ENCODE measurements at regions not wholly inside any gene's neighbourhood (a gene's known extent, or its start where the extent isn't known, plus 50 kb on each side); places are given as distances from the start of the nearest gene placed in this dataset.

- Mint-ChIP-seq H3K4me3 (no peak overlapping the region), H3K36me3 (ENCODE audit: insufficient read depth) (no peaks in the 10 kb centered on the region), H3K27me3 (peaks cover 91% of the 10 kb centered on the region), H3K4me1 (no peaks in the 10 kb centered on the region), H3K27ac (ENCODE audit: low read depth) (no peak overlapping the region), H3K9me3 (no peaks in the 10 kb centered on the region)
- no peak for ATAC-seq (replicated peaks; ENCODE audit: extremely low read depth, poor library complexity, severe bottlenecking)
- no peak for DNase-seq (ENCODE audit: low spot score in 2 of 2)
These were observed 151.9 kb upstream of the ZNF184 start for GRCh38 chr6:27624694-27625262.

- no peak for DNase-seq (ENCODE audit: low spot score in 2 of 2)
These were observed 150.2 kb upstream of the ZNF184 start for GRCh38 chr6:27623103-27623502.

GRCh38 chr6:27619436-27619835, 146.5 kb upstream of the ZNF184 start:
- Mint-ChIP-seq H3K27me3 (peaks cover 91% of the 10 kb centered on the region), H3K36me3 (ENCODE audit: insufficient read depth) (no peaks in the 10 kb centered on the region), H3K4me1 (peaks cover 12% of the 10 kb centered on the region), H3K4me3 (no peak overlapping the region), H3K27ac (ENCODE audit: low read depth) (no peak overlapping the region), H3K9me3 (no peaks in the 10 kb centered on the region)
- ATAC-seq (replicated peaks; ENCODE audit: extremely low read depth, poor library complexity, severe bottlenecking) (no peak), DNase-seq (ENCODE audit: low spot score in 2 of 2) (no peak)

More at GRCh38 chr6:27623103-27623502, 150.2 kb upstream of the ZNF184 start:
- no peak overlapping the region for H3K4me3 Mint-ChIP-seq
- H3K36me3 Mint-ChIP-seq (ENCODE audit: insufficient read depth) = no peaks in the 10 kb centered on the region
- peaks cover 91% of the 10 kb centered on the region for H3K27me3 Mint-ChIP-seq
- no peaks in the 10 kb centered on the region for H3K9me3 Mint-ChIP-seq
- no peak for ATAC-seq (replicated peaks; ENCODE audit: extremely low read depth, poor library complexity, severe bottlenecking)
- H3K4me1 Mint-ChIP-seq = peaks cover 1% of the 10 kb centered on the region
- no peak overlapping the region for H3K27ac Mint-ChIP-seq (ENCODE audit: low read depth)

- Mint-ChIP-seq H3K27ac (ENCODE audit: low read depth) (no peak overlapping the region), H3K27me3 (peaks cover 89% of the 10 kb centered on the region), H3K36me3 (ENCODE audit: insufficient read depth) (no peaks in the 10 kb centered on the region), H3K4me1 (peaks cover 12% of the 10 kb centered on the region), H3K4me3 (no peak overlapping the region), H3K9me3 (no peaks in the 10 kb centered on the region)
- DNase-seq (ENCODE audit: low spot score in 2 of 2) (no peak), ATAC-seq (replicated peaks; ENCODE audit: extremely low read depth, poor library complexity, severe bottlenecking) (no peak)
These were observed 145.1 kb upstream of the ZNF184 start for GRCh38 chr6:27617700-27618689.

GRCh38 chr6:27617046-27617687, 144.3 kb upstream of the ZNF184 start:
- H3K27me3 Mint-ChIP-seq = peaks cover 89% of the 10 kb centered on the region
- H3K4me1 Mint-ChIP-seq = peaks cover 12% of the 10 kb centered on the region
- H3K9me3 Mint-ChIP-seq = no peaks in the 10 kb centered on the region
- ATAC-seq (replicated peaks; ENCODE audit: extremely low read depth, poor library complexity, severe bottlenecking) (no peak), DNase-seq (ENCODE audit: low spot score in 2 of 2) (no peak)
- no peaks in the 10 kb centered on the region for H3K36me3 Mint-ChIP-seq (ENCODE audit: insufficient read depth)
- no peak overlapping the region for H3K4me3 Mint-ChIP-seq
- no peak overlapping the region for H3K27ac Mint-ChIP-seq (ENCODE audit: low read depth)

GRCh38 chr6:27616328-27617045, 143.6 kb upstream of the ZNF184 start:
- no peak for ATAC-seq (replicated peaks; ENCODE audit: extremely low read depth, poor library complexity, severe bottlenecking)
- Mint-ChIP-seq H3K36me3 (ENCODE audit: insufficient read depth) (no peaks in the 10 kb centered on the region), H3K4me1 (peaks cover 12% of the 10 kb centered on the region), H3K27me3 (peaks cover 89% of the 10 kb centered on the region), H3K4me3 (no peak overlapping the region), H3K9me3 (no peaks in the 10 kb centered on the region), H3K27ac (ENCODE audit: low read depth) (no peak overlapping the region)
- DNase-seq (ENCODE audit: low spot score in 2 of 2) = no peak

- DNase-seq (ENCODE audit: low spot score in 2 of 2) = no peak
- no peak for ATAC-seq (replicated peaks; ENCODE audit: extremely low read depth, poor library complexity, severe bottlenecking)
- Mint-ChIP-seq H3K9me3 (no peaks in the 10 kb centered on the region), H3K36me3 (ENCODE audit: insufficient read depth) (no peaks in the 10 kb centered on the region), H3K27ac (ENCODE audit: low read depth) (no peak overlapping the region), H3K27me3 (peaks cover 73% of the 10 kb centered on the region), H3K4me1 (peaks cover 4% of the 10 kb centered on the region), H3K4me3 (no peak overlapping the region)
These were observed 138.5 kb upstream of the ZNF184 start for GRCh38 chr6:27611451-27611850.

GRCh38 chr6:27608916-27609883, 136.3 kb upstream of the ZNF184 start:
- ATAC-seq (replicated peaks; ENCODE audit: extremely low read depth, poor library complexity, severe bottlenecking) (no peak), DNase-seq (ENCODE audit: low spot score in 2 of 2) (no peak)
- Mint-ChIP-seq H3K36me3 (ENCODE audit: insufficient read depth) (peaks cover 13% of the 10 kb centered on the region), H3K4me3 (no peak overlapping the region), H3K4me1 (peaks cover 4% of the 10 kb centered on the region), H3K27me3 (peaks cover 79% of the 10 kb centered on the region), H3K9me3 (no peaks in the 10 kb centered on the region), H3K27ac (ENCODE audit: low read depth) (no peak overlapping the region)

- Mint-ChIP-seq H3K27me3 (peaks cover 77% of the 10 kb centered on the region), H3K4me3 (peak overlapping the region; percentile 37), H3K36me3 (ENCODE audit: insufficient read depth) (peaks cover 15% of the 10 kb centered on the region), H3K4me1 (peaks cover 19% of the 10 kb centered on the region), H3K9me3 (no peaks in the 10 kb centered on the region), H3K27ac (ENCODE audit: low read depth) (peak overlapping the region; percentile 66)
- DNase-seq (ENCODE audit: low spot score in 2 of 2) = no peak
- no peak for ATAC-seq (replicated peaks; ENCODE audit: extremely low read depth, poor library complexity, severe bottlenecking)
These were observed 132.8 kb upstream of the ZNF184 start for GRCh38 chr6:27605401-27606342.

- H3K4me3 Mint-ChIP-seq = peak overlapping the region; percentile 37
- H3K27me3 Mint-ChIP-seq = peaks cover 77% of the 10 kb centered on the region
- no peak for DNase-seq (ENCODE audit: low spot score in 2 of 2)
- H3K36me3 Mint-ChIP-seq (ENCODE audit: insufficient read depth) = peaks cover 15% of the 10 kb centered on the region
- no peaks in the 10 kb centered on the region for H3K9me3 Mint-ChIP-seq
- ATAC-seq (replicated peaks; ENCODE audit: extremely low read depth, poor library complexity, severe bottlenecking) = no peak
- peak overlapping the region; percentile 66 for H3K27ac Mint-ChIP-seq (ENCODE audit: low read depth)
- peaks cover 24% of the 10 kb centered on the region for H3K4me1 Mint-ChIP-seq
These were observed 132.1 kb upstream of the ZNF184 start for GRCh38 chr6:27604986-27605385.
